Panc1 (cell line): ENCODE measurements at regions not wholly inside any gene's neighbourhood (a gene's known extent, or its start where the extent isn't known, plus 50 kb on each side); places are given as distances from the start of the nearest gene placed in this dataset.
"Not testable (repeated sequence)": the region's sequence is repeated elsewhere in the genome, so short reads cannot be mapped to it uniquely, and the experiment has no call there.

ENCODE experiments used
- ATAC-seq: fragments of 200-7000 bp; cut with Tn5 transposase; 2 replicates; pipeline ENCODE4 v1.9.1; 2020; ENCODE audit warnings: mild to moderate bottlenecking, moderate library complexity
- BruUV-seq: library from RNA; stranded (reverse); fragments of 400-500 nt; replicated peaks from 2 replicates; lab custom pipeline; 2021; lab: Mats Ljungman, UMichigan
- CTCF ChIA-PET: fragments of 300-600 bp; sonication (Branson Sonifier 250); formaldehyde crosslinking; loops from one replicate; lab custom pipeline; 2022; ENCODE audit warnings: antibody characterized with exemption; lab: Charles Lee
- POLR2A ChIA-PET: fragments of 300-600 bp; sonication (Branson Sonifier 250); formaldehyde crosslinking; loops from one replicate; lab custom pipeline; 2022; ENCODE audit warnings: antibody characterized with exemption; lab: Charles Lee
- DNase-seq: peaks from one replicate; pipeline ENCODE4 v3.0.0-alpha.2; 2010; ENCODE audit warnings: low read depth, low spot score
- H3K27ac ChIP-seq: 2 replicates; pipeline ENCODE4 v1.5.1; 2011; ENCODE audit warnings: mild to moderate bottlenecking, low read length, inconsistent platforms
- H3K27me3 ChIP-seq: fragments of 200-500 bp; sonication (Bioruptor generic); 2 replicates; pipeline ENCODE4 v1.6.0; 2014; ENCODE audit warnings: low read length, inconsistent platforms; ENCODE audit not compliant: control insufficient read depth, insufficient read depth
- H3K36me3 ChIP-seq: fragments of 200-500 bp; sonication (Bioruptor generic); 2 replicates; pipeline ENCODE4 v1.5.1; 2014; ENCODE audit warnings: inconsistent platforms, mild to moderate bottlenecking, low read length, moderate library complexity; ENCODE audit not compliant: control insufficient read depth, insufficient read depth
- H3K4me1 ChIP-seq: 2 replicates; pipeline ENCODE4 v1.5.1; 2011; ENCODE audit warnings: inconsistent platforms, mild to moderate bottlenecking, low read length, moderate library complexity; ENCODE audit not compliant: control insufficient read depth, insufficient read depth
- H3K4me3 ChIP-seq, 2 experiments: 2 replicates each; pipeline ENCODE4 v1.5.1; 2011 to 2012; ENCODE audit warnings: low read depth in 2 of 2, low read length in 2 of 2, mild to moderate bottlenecking in 2 of 2, inconsistent platforms in 1 of 2, moderate library complexity in 1 of 2
- H3K9me3 ChIP-seq: fragments of 200-500 bp; sonication (Bioruptor generic); 2 replicates; pipeline ENCODE4 v1.5.1; 2014; ENCODE audit warnings: low read depth, mild to moderate bottlenecking, inconsistent platforms, low read length, moderate library complexity; ENCODE audit not compliant: control insufficient read depth, insufficient read depth
- POLR2AphosphoS5 ChIP-seq: IDR thresholded peaks from 2 replicates; pipeline ENCODE4 v1.6.1; 2012; ENCODE audit warnings: mild to moderate bottlenecking, low read depth, low read length, moderate library complexity
- SIN3A ChIP-seq: IDR thresholded peaks from 2 replicates; pipeline ENCODE4 v1.6.1; 2012; ENCODE audit warnings: low read depth, mild to moderate bottlenecking, low read length, moderate library complexity, borderline replicate concordance; ENCODE audit not compliant: insufficient read depth
- TCF7L2 ChIP-seq: IDR thresholded peaks from 2 replicates; pipeline ENCODE4 v1.6.1; 2011; ENCODE audit warnings: mild to moderate bottlenecking, low read depth, low read length, inconsistent platforms
- in situ Hi-C: cut with HindIII; loops from 2 replicates; pipeline ENCODE4 v1.10.0; 2016; ENCODE audit warnings: low sequenced_read_pairs, low pct_unique_long_range_greater_than_20kb
- intact Hi-C: fragments of 100-400 bp; cut with micrococcal nuclease; formaldehyde crosslinking; loops from one replicate; pipeline ENCODE4 v1.10.0; 2022; ENCODE audit not compliant: unreplicated experiment
- TF ChIP-seq, protein P1 (sequence below): fragments of 450-650 bp; IDR thresholded peaks from 2 replicates; pipeline ENCODE4 v1.5.1; 2017; ENCODE audit warnings: mild to moderate bottlenecking
- TF ChIP-seq, protein P2 (sequence below), 2 experiments: IDR thresholded peaks; 2 replicates each; pipeline ENCODE4 v1.6.1; 2011 to 2012; ENCODE audit warnings: low read depth in 2 of 2, control low read depth in 1 of 2, low read length in 1 of 2, mild to moderate bottlenecking in 1 of 2, moderate library complexity in 1 of 2; ENCODE audit not compliant: insufficient read depth in 1 of 2

DNA sequence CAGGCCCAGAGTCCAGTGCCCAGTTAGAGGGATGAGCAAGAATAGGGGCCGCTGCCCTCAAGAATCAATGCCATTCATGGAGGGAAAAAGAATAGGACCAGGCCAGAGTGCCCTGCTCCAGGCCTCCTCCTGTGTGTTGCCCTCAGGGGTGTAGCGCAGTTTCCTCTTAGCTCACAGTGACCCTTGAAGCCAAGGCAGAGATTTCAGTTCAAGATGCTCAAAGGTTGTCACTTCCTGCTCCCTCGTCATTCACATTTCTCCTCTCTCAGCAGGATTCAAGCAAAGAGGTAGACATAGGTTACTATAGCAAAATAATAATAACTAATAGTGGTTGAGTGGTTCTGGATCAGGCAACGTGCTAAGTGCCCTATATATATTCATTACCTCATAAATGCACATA, 55.1 kb upstream of the PELI2 start:
- ChIA-PET POLR2A (no interaction called here), CTCF (no interaction called here)
- intact Hi-C loops, result no loop called here
- no peaks in the 10 kb centered on the region for H3K9me3 ChIP-seq
- TF ChIP-seq TCF7L2 (no peak), POLR2AphosphoS5 (no peak), SIN3A (no peak)
- TF ChIP-seq, protein P1, sequence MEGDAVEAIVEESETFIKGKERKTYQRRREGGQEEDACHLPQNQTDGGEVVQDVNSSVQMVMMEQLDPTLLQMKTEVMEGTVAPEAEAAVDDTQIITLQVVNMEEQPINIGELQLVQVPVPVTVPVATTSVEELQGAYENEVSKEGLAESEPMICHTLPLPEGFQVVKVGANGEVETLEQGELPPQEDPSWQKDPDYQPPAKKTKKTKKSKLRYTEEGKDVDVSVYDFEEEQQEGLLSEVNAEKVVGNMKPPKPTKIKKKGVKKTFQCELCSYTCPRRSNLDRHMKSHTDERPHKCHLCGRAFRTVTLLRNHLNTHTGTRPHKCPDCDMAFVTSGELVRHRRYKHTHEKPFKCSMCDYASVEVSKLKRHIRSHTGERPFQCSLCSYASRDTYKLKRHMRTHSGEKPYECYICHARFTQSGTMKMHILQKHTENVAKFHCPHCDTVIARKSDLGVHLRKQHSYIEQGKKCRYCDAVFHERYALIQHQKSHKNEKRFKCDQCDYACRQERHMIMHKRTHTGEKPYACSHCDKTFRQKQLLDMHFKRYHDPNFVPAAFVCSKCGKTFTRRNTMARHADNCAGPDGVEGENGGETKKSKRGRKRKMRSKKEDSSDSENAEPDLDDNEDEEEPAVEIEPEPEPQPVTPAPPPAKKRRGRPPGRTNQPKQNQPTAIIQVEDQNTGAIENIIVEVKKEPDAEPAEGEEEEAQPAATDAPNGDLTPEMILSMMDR, result no peak
- TF ChIP-seq, protein P2, sequence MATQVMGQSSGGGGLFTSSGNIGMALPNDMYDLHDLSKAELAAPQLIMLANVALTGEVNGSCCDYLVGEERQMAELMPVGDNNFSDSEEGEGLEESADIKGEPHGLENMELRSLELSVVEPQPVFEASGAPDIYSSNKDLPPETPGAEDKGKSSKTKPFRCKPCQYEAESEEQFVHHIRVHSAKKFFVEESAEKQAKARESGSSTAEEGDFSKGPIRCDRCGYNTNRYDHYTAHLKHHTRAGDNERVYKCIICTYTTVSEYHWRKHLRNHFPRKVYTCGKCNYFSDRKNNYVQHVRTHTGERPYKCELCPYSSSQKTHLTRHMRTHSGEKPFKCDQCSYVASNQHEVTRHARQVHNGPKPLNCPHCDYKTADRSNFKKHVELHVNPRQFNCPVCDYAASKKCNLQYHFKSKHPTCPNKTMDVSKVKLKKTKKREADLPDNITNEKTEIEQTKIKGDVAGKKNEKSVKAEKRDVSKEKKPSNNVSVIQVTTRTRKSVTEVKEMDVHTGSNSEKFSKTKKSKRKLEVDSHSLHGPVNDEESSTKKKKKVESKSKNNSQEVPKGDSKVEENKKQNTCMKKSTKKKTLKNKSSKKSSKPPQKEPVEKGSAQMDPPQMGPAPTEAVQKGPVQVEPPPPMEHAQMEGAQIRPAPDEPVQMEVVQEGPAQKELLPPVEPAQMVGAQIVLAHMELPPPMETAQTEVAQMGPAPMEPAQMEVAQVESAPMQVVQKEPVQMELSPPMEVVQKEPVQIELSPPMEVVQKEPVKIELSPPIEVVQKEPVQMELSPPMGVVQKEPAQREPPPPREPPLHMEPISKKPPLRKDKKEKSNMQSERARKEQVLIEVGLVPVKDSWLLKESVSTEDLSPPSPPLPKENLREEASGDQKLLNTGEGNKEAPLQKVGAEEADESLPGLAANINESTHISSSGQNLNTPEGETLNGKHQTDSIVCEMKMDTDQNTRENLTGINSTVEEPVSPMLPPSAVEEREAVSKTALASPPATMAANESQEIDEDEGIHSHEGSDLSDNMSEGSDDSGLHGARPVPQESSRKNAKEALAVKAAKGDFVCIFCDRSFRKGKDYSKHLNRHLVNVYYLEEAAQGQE (IDR thresholded peaks at IDR 0.05; ENCODE audit: insufficient read depth in 1 of 2, low read depth in 2 of 2, low read length in 1 of 2), result no peak
- H3K36me3 ChIP-seq, result no peaks in the 10 kb centered on the region
- DNase-seq, result no peak
- H3K4me3 ChIP-seq, result no peak overlapping the region
- in situ Hi-C loops, result no loop called here
- H3K27me3 ChIP-seq, result peaks cover 2% of the 10 kb centered on the region; the same call in 1 of the 2 replicates
- ATAC-seq, result no peak
- H3K27ac ChIP-seq, result no peak overlapping the region
- no peaks in the 10 kb centered on the region for H3K4me1 ChIP-seq
- no TSS peak for BruUV-seq

DNA sequence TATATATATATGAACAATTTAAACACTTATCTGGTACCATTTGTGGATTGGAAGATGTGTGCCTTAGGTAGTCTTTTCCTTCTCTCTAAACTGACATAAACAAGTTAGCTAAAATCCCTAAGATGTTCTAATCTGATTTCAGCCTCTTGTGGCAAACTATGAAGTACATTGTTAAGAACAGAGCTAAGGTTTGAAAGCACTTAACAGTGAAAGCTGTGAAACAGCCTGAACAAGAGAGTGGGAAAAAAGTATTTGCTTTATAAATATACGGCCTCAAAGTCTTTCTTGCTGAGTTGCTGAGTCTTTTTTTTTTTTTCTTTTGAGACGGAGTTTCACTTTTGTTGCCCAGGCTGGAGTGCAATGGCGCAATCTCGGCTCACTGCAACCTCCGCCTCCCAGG, 53.7 kb upstream of the PELI2 start:
- Histone ChIP-seq H3K27ac (no peak overlapping the region), H3K4me1 (no peaks in the 10 kb centered on the region), H3K36me3 (no peaks in the 10 kb centered on the region), H3K4me3 (no peak overlapping the region), H3K9me3 (no peaks in the 10 kb centered on the region), H3K27me3 (peaks cover 2% of the 10 kb centered on the region; the same call in 1 of the 2 replicates)
- BruUV-seq, result no TSS peak
- DNase-seq, result no peak
- no peak for TF ChIP-seq TCF7L2
- TF ChIP-seq SIN3A, result no peak
- no peak for TF ChIP-seq POLR2AphosphoS5
- TF ChIP-seq, protein P1, result no peak
- TF ChIP-seq, protein P2 (IDR thresholded peaks at IDR 0.05; ENCODE audit: insufficient read depth in 1 of 2, low read depth in 2 of 2, low read length in 1 of 2), result no peak
- intact Hi-C loops, result no loop called here
- ChIA-PET CTCF (interaction anchor here (0.6 kb wide), 1 partner anchor 17 kb away, joined by 4 read pairs; no protein-coding TSS in a partner anchor), POLR2A (no interaction called here)
- no peak for ATAC-seq
- in situ Hi-C loops, result no loop called here

DNA sequence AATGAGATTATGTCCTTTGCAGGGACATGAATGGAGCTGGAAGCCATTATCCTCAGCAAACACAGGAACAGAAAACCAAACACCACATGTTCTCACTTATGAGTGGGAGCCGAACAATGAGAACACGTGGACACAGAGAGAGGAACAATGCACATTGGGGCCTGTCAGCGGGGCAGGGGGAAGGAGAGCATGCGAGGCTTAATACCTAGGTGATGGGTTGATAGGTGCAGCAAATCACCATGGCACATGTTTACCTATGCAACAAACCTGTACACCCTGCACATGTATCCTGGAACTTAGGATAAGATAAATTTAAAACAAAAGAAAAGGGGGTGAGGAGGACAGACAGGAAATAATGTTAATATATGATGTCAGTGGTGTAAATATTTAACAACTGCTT, 53.0 kb upstream of the PELI2 start:
- H3K9me3 ChIP-seq, ATAC-seq, in situ Hi-C loops, DNase-seq, H3K27ac ChIP-seq, H3K36me3 ChIP-seq, H3K4me3 ChIP-seq, POLR2A ChIA-PET, intact Hi-C loops, CTCF ChIA-PET, H3K4me1 ChIP-seq, BruUV-seq, H3K27me3 ChIP-seq: not testable (repeated sequence)
